GM06990 (cell line): ENCODE measurements at regions not wholly inside any gene's neighbourhood (a gene's known extent, or its start where the extent isn't known, plus 50 kb on each side); places are given as distances from the start of the nearest gene placed in this dataset.

ENCODE experiments used
- DNase-seq: peaks from one replicate; pipeline ENCODE4 v3.0.0-alpha.2; 2011; ENCODE audit not compliant: insufficient read length; ENCODE audit errors: extremely low read depth
- H3K27me3 ChIP-seq: replicated peaks from 2 replicates; pipeline ENCODE4 v1.6.0; 2011; ENCODE audit warnings: low read length; ENCODE audit not compliant: control insufficient read depth, insufficient read depth
- H3K36me3 ChIP-seq: 2 replicates; pipeline ENCODE4 v1.5.1; 2011; ENCODE audit warnings: low read length; ENCODE audit not compliant: control insufficient read depth, insufficient read depth
- H3K4me3 ChIP-seq: replicated peaks from 2 replicates; pipeline ENCODE4 v1.5.1; 2011; ENCODE audit warnings: low read depth, mild to moderate bottlenecking, control low read depth, low read length
- TF ChIP-seq, protein P1 (sequence below): IDR thresholded peaks from 2 replicates; pipeline ENCODE4 v1.5.1; 2011; ENCODE audit warnings: low read length, control low read depth, mild to moderate bottlenecking, inconsistent platforms; ENCODE audit not compliant: insufficient read depth, poor library complexity, severe bottlenecking

DNA sequence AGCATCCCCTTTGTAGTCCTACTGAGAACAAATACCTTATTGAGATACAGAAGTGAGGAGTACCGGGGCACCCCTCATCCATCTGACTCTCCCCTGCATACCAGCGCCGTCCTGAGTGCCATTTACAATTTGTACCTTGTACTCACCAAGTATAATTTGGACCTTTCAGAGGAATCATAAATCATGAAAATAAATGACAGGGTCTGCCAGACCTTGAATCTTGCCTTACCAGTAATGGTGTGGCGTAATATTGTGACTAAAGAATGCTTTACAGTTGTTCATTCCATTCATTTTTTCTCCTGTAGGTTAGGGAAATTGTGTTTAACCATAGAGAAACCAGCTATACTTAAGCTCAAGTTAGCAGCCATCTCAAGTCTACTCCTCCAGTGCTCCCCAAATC is 243.7 kb upstream of the RGS6 start:
- H3K4me3 ChIP-seq, result no peak overlapping the region
- peaks cover 10% of the 10 kb centered on the region for H3K36me3 ChIP-seq
- no peak for DNase-seq
- TF ChIP-seq, protein P1, sequence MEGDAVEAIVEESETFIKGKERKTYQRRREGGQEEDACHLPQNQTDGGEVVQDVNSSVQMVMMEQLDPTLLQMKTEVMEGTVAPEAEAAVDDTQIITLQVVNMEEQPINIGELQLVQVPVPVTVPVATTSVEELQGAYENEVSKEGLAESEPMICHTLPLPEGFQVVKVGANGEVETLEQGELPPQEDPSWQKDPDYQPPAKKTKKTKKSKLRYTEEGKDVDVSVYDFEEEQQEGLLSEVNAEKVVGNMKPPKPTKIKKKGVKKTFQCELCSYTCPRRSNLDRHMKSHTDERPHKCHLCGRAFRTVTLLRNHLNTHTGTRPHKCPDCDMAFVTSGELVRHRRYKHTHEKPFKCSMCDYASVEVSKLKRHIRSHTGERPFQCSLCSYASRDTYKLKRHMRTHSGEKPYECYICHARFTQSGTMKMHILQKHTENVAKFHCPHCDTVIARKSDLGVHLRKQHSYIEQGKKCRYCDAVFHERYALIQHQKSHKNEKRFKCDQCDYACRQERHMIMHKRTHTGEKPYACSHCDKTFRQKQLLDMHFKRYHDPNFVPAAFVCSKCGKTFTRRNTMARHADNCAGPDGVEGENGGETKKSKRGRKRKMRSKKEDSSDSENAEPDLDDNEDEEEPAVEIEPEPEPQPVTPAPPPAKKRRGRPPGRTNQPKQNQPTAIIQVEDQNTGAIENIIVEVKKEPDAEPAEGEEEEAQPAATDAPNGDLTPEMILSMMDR, result no peak
- no peaks in the 10 kb centered on the region for H3K27me3 ChIP-seq

DNA sequence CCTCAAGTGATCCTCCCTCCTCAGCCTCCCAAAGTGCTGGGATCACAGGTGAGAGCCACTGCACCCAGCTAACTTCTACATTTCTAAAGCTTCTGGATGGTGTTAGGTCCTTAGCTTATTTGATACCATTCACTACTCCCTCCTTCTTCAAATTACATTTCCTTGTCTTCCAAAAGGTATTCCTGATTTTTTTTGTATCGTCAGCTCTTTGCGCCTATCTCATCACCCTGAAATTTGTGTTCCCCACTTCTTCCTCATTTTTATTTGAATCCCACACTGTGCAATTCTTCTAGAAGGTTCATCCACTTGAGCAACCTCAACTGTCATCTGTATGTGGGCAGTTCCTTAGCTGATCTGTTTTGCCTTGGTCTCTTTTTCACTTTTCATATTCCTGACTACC is 241.8 kb upstream of the RGS6 start:
- no peaks in the 10 kb centered on the region for H3K27me3 ChIP-seq
- TF ChIP-seq, protein P1, result no peak
- no peak overlapping the region for H3K4me3 ChIP-seq
- peaks cover 9% of the 10 kb centered on the region for H3K36me3 ChIP-seq
- no peak for DNase-seq

DNA sequence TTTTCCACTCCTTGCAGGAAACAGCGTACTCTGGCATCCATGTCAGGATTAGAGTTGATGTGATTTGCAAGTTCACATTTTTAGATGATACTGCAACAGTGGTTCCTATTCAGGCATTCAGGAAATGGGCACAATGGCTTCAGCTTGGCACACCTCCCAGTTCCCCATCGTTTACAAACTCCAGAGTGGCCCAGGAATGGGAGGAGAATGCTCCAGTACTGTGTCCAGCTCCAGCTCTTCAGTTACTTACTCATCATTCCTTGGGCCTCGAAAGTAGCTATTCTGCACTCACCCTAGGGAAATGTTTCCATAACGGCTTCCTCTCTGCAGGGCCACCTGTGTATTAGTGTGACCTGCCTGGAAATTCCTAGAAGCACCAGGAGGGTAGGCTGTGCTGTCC is 239.7 kb upstream of the RGS6 start:
- no peak overlapping the region for H3K4me3 ChIP-seq
- peaks cover 10% of the 10 kb centered on the region for H3K36me3 ChIP-seq
- H3K27me3 ChIP-seq, result no peaks in the 10 kb centered on the region
- DNase-seq, result no peak
- TF ChIP-seq, protein P1, result no peak

DNA sequence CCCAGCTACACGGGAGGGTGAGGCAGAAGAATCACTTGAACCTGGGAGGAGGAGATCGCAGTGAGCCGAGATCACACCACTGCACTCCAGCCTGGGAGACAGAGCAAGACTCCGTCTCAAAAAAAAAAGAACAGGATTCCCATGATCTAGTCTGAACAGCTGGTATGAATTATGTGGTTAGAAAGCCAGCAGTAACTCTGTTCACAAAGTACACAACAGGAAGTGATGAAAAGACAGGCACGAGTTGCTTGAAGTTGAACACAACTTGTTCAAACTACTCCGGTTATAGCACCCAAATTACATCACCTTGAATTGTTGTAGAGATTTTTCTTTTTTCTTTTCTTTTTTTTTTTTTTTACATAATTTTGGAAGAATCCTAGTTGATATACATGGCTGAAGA is 238.8 kb upstream of the RGS6 start:
- peaks cover 10% of the 10 kb centered on the region for H3K36me3 ChIP-seq
- TF ChIP-seq, protein P1, result no peak
- no peaks in the 10 kb centered on the region for H3K27me3 ChIP-seq
- DNase-seq, result no peak
- H3K4me3 ChIP-seq, result no peak overlapping the region

DNA sequence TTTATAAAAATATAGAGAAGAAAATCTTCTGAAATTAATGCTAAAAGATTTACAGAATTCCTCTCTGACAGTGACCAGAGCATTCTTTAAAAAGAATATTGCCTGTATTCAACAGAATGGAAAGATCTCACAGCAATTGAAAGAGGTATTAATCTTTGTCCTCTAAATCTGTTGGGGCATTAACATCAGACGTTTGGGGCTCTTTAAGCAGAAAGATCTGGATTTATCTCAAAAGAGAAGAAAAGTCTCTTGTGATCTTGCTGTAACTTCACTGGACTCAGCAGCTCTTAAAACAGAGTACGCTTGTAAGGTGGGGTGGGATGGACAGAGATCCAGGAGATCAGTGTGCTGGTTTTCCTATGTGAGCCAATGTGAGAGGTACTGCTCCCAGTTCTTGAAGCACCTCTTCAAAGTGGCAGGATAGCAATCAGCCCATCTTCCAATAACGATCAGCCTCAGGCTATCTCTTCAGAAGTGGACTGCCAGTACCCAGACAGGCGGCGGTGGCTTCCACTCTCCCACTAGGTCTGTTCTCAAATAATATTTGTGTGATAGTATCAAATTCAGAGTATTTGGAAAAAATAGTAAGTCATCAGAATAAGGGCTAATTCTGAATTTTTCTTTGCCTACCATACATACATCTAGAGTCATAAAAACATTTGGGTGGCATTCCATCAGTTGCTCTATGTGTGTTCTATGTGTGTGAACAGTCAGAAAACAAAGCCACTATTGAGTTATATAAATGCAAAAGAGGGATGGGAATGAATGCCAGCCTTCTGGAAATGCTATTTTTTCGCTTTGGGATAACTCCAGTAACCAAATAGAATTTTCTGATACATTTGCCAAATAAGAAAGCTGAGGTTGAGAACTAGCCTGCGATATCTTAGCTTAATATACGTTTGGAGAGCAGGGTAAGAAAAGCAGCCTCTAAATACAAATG is 237.4 kb upstream of the RGS6 start:
- no peak for DNase-seq
- no peak overlapping the region for H3K4me3 ChIP-seq
- TF ChIP-seq, protein P1, result no peak
- H3K27me3 ChIP-seq, result no peaks in the 10 kb centered on the region
- H3K36me3 ChIP-seq, result peaks cover 16% of the 10 kb centered on the region
